ENCODE measurements at regions not wholly inside any gene's neighbourhood (a gene's known extent, or its start where the extent isn't known, plus 50 kb on each side); places are given as distances from the start of the nearest gene placed in this dataset.

DNA sequence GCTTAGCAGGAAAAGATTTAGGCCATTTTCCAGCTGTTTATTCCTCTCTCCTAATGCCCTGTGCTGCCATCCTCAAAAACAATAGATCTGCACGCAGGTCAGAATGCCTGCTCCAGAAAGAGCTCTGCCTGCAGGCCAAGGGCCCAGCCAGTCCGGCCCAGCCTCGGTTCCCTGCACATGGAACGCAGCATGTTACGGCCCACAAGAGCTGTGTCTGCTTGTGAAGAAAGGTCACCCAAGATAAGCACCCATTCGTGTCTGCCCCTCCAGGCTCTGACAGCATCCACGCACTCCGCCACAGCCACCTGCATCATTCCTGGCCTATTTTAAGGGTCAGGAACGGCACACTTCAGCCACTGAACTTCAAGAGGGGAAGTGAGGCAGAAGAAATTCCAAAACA lies 152.2 kb downstream of the SPATA19 start:
- no peak for DNase-seq

DNA sequence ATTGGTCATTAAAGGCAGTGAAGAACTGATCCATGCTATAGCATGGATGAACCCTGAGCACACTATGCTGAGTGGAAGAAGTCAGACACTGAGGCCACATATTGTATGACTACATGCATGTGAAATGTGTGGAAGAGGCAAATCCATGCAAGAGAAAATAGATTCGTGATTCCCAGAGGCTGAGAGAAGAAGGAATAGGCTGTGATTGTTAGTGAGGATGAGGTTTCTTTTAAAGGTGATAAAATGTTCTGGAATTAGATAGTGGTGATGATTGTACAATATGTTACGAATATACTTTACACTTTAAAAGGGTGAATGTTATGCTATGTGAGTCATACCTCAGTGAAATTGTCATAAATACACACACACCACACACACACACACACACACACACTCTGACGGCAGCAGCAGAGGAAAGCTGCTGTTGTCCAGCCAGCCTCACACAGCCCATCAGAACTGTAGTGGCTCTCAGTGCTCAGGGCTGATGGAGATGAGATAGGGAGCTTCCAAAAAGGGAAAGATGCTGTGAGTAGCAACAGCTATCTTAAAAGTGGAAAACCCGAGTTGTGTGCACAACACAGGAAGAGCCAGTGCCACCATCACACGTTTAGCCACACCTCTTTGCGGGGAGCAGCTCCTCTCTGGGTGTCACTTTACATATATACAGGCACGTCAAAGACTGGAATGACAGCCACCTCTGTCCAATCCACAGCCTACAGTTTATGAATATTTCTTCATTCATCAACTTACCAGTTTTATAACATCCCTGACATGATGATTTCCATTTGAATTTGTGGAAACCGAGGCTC lies 153.0 kb downstream of the SPATA19 start:
- DNase-seq, result no peak

DNA sequence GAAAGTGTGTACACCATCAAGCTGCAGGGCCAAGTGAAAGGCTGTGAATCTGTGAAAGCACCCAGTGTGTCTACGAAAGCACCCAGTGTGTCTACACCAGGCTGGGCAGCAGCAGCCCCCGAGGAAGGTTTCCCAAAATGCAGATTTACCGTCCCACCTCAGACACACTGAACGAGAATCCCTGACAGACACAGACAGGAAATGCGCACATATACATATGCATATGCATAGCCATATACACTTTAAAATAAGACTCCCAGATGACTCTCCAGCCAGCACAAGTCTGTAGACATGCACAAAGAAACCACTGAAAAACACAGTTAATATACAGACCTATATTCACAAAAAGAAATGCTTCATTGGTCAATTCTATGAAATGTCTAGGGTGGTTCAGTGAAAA lies 155.5 kb upstream of the OPCML start:
- DNase-seq, result no peak

DNA sequence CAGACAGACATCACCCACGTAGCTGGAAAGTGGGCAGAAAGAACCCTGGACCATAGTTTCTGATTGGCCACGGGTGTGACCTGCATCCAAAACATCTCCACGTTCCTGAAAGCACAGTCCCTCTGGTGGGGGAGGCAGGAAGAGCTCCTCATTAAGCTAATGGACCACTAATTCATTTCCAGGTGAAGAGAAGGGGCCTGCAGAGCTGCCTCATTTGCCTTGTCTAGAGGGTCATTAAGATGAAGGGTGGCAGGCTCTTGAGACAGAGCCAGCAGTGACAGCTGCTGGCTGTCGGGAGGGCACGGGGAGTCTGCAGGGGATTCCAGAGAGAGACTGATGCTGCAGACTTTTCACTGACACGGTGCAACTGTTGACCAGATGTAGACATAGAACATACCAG lies 149.6 kb upstream of the OPCML start:
- peak; percentile 90 for DNase-seq

DNA sequence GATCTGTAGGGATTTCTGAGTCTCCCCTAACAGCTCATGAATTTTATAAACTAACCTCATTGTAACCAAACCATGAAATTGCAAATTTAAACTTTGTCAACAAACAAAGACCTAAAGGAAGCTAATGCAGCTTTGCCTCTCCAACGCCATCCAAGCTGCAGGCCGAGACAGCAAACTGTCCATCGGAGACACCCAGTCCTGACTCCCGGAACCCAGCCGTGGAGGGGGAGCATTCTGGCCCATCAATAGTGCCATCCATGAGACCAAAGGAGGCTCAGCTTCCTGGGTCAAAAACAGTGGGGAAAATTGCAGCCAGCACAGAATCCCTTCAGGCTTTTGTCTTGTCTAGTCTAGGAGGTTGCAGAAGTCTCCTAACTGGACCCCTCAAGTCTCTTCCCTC lies 147.6 kb upstream of the OPCML start:
- DNase-seq, result no peak

DNA sequence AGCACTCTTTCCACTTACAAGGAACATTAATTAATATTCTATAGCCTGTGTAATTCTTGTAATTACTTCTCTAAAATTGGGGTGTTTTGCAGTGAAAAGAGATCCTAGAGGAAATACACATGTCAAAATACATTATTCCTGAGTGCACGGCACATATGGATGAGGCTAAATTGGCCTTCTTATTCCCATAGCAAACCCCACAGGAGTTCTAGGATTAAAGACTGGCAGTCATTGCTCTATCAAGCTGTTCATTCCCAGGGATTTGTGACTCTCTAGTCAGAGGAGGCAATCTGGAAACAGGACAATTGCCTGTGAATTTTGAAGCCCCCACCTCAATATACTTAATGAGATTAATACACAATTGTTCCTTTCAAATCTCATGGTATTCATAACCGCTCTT lies 145.9 kb upstream of the OPCML start:
- no peak for DNase-seq

DNA sequence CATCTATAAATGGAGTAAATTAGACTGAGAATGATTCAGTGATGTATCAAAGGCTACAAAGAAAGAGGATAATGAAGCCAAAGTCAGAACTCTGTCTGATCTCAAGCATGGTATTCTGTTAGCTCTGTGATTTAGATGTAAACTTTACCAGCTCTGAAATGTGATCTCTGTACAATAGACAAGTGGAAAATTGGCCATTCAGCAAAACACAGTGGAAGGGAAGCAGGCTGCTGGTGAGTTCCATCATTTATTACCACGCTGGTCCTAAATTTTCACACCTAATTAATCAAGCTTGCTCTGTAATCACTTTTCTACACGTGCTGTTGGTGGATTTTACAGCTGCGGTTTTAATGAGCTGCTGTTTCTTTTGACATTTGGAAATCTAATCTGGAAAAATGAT lies 145.1 kb upstream of the OPCML start:
- DNase-seq, result peak; percentile 46

DNA sequence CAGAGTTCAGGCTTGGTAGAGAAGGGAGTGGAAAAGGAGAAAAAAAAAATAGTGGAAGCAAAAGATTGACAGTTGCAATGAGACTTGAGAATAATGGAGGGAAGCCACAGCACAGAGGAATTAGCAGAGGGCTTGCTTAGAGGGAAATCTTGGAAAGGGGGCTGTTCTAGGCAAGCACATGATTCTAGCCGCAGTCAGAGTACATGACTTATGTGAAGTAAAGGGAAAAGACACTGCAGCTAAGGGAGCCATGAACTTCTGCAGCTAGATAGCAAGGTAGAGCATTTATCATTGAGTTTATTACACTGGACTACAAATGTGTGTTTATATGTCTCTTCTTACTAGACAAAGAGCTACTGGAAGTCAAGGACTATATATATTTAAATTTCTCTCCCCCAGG lies 144.0 kb upstream of the OPCML start:
- DNase-seq, result no peak

DNA sequence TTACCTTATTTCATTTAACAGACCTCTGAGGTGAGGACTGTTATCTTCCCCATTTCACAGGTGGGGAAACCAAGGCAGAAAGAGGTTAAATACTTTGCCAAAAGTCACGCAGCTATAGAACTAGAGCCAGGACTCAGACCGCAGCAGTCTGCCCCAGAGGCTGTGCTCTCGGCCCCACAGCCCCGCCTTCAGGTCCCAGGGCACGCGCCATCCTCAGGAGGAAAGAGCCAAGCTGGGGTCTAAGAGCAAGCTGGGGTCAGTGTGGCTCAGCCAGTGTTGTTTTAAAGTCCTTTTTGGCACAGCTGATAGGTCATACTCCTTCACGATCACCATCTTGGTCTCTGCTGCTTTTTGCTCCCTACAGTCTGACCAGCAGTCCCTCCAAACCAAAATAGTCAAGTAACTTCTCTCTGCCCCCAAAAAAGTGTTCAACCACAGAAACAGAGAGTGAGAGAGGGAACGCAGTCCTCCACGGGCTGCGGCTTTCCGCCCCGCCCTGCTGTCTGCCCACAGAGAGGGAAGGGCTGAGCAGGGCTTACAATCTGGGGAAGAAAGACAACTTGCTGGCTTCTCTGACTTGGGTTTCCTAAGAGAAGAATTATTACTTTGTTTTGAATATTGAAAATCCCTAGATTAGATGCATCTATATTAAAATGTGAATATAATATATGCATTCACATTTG lies 137.2 kb upstream of the OPCML start:
- DNase-seq, result peak; percentile 31

DNA sequence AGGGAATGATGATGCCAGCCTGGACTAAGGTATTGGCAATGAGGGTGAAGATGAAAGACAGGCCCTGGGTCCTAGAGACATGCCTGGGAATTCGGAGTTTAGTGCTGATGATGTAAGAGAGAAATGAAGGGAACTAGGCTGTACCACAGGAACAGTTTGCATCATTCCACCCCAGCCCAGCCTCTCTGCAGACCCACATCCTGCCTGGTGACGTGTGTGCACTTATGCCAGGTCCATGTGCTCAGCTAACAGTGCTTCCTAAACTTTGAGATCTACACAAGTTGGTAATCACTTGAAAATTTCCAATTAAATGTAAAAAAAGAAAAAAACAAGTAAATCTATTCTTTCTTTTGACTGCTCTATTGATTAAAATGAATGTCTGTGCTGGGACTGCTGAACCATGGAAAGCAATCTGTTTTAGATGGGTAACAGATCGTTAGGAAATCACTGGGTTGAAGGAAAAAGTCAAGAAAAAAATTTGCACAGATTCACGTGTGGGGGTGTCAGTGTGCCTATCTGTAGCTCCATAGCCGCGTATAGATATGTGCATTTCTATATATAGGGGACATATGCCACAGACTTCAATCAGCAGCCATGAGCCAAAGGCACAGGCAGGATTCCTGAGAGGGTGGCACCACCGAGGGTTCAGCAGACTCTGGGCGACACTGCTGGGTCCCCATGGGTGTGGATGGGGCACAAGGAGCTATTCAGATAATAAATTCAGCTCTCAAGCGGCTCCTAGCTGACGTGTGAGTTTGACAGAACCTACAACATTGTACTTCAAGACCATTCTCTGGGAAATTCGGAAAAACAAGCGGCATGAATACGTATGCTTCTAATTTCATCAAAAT lies 131.1 kb upstream of the OPCML start:
- DNase-seq, result no peak

DNA sequence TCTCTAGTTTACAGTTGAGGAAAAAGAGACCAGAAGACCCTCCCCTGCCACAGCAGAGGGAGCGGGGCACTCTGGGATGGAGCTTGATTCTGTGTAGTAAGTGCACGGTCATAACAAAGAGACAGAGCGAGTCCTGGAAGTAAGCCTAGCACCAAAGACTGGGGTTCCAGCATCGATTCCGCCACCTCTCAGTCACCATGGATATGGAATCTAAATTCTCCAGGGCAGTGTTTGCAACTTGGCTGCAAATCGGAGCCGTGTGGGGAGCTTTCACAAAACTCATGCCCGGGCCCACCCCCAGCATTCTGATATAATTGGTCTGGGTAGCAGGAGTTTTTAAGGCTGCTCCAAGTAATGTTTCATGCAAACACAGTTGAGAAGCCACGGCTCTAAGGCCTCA lies 129.5 kb upstream of the OPCML start:
- no peak for DNase-seq

DNA sequence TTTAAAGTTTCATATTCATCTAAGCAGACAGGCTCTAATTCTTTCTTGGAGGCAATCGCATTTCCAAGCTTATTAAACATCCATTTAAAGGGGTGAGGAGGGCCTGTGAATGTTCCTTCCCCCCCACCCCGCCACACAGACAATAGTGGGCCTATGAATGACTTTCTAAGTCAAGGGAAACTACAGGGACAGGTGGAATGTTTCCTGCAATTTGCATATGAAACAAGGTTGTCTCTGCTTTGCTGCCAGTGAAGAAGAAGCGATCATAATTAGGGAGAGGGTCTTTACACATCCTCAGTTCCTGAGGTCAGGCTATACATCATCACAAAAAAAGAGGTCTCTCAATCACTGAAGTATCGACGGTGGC lies 127.9 kb upstream of the OPCML start:
- DNase-seq, result peak; percentile 56

DNA sequence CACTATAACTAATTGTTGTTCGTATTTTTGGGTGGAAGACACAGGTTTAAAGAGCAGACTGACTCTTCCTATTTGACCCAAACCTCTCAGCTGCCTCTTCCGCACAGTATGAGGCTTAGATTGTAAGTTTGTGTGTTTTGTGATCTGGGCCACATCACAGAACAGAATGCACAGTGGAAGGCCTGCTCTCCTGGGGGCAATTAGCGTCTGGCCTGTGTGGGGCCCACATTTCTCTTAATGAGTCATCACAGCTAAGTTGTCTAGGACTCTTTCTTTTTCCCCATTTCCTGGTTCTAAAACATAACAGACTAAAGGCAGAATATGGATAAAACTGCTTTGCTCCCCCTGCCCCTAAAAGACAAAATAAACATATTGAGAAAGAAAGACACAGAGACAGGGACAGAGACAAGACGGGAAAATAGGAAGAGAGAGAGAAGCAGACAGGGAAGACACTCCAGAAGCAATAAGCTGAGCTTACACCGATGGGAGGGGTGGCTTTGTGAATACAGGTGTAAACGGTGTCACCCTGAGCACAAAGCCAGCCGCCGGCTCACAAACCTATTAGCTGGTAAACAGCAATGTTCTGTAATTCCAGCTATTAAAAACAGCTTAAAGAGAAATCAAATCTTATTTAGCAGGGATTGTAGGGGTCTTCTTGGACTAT lies 127.4 kb upstream of the OPCML start:
- DNase-seq, result peak; percentile 92

DNA sequence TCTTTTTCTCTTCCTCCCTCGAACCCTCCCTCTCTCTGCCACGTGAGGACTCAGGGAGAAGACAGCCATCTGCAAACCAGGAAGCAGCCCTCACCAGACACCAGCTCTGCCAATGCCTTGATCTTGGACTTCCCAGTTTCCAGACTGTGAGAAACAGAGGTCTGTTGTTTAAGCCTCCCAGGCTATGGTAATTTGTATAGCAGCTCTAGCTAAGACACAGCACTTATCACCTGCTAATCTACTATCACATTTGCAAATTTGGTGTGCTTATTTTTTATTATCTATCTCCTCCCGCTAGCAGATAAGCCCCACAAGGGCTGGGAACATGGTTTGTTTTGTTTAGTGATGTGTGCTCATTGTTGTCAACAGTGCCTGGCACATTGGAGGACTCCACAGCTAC lies 124.8 kb upstream of the OPCML start:
- DNase-seq, result no peak

DNA sequence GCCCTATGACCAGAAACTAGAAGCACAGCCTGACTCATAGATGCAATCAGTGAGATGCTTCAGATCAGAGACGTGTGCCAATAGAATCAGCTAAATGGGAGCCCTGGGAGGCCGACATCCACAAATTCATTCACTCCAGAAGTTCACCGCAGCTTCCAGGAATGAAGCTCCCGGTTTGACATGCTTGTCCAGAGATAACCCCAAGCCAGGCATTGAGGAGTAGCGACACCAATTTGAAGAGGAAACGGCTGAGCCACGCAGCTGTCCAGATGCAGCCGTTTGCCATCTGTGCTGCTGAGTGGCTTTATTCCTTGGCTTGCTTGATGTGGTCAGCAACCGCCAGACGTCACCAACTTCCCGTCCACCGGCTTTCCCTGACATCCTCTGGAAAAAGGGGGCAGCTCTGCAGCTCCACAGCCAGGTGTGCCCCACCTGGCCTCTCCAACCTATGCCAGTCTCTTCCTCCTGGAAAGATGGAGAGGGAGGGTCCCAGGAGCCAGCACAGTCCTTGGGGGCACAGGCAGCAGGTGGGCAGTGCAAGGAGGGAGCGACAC lies 123.9 kb upstream of the OPCML start:
- peak; percentile 20 for DNase-seq

DNA sequence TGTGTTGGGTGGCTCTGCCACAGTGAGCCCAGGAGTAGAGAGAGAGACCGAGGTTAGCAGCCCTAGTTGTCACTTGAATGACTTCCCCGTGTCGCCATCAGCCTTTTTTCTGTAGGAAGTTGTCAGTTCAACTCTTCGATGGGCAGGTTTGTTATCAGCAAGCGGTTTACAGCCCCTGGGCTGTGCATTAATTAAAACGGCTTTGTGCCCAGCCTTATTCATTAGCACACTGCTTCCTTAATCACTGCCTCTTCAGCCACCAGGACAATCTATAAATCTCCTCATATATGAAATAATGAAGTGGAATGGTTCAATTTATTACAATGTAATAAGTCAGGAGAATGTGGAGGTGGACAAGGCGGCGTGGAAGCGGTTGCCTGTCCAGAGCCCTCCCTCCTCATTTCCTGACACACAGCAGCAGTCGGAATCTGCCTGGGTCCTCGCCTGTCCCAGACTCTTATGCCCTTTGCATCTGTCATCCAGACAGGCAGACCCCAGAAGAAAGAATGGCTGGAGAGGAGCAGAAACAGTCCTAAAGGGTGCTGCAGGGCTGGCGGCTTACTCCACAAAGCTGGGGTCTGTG lies 122.4 kb upstream of the OPCML start:
- no peak for DNase-seq

DNA sequence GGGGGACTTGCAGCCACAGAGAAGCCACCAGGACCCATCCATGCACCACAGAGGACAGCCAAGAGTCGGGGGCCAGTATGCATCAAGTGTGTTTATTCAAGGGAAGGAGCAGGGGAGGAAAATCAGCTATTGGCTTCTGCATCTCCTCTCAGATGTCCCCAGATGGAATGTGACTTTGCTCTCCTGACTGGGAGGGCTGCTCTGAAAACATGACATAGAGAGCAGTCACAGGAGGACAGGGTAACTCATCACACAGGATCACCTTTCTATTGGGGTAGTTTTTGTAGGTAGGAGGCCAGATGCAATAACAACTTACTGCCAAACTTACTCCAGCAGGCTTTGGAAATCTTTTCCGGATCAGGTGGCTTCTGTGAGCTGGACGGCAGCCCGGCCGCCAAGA lies 121.0 kb upstream of the OPCML start:
- no peak for DNase-seq

DNA sequence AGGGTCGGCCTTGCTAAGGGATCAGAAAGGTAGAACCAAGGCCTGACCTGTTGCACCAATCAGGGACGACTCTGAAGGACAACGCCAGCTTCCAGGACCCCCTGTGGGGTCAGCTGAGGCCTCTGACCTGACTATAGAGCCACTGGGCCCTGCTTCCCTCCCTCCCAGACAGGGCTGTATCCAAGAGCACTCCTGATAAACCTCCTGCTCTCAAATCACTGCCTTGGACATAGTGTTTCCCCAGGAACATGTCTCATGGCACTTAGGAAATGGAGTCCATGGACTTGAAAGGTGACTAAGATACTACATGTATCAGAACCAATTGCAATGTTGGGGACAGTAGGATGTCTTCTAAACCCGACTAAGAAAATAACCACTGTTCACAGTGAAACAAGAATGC lies 117.8 kb upstream of the OPCML start:
- no peak for DNase-seq

DNA sequence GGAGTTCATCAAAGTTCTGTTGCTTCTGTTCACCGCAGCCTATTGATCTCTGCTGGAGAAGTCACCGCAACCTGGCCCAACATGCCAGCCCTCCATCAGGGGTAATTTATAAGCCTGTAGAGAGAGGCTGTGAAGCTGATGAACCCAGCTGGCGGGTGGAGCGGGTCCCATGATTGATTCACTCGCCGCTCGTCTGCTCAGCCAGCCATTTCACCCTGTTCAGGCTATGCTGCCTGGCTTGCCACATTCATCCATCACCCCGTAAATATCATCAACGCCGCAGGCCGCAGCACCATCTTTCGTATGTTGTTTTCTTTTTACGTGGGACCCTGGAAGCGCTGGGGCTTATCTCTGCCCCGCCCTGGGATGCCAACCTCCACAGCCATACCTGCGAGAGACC lies 116.7 kb upstream of the OPCML start:
- DNase-seq, result no peak

DNA sequence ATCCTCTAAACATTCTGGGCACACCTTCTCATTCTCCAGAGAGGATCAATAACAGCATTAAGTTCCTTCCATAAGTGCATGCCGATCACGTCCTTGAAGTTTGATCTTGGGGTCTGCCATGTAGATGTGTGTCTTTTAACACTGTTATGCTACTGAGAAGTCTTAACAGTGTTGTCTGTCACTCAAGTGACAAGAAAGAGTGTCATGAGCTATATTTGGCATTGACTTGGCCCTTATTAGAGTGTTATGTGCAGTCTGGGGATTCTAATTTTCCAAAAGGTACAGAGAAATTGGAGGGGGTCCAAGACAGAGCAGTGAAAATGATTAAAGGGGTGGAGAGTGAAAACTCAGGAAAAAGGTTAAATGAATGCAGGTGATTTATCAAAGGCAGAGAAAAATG lies 107.1 kb upstream of the OPCML start:
- peak; percentile 19 for DNase-seq

DNA sequence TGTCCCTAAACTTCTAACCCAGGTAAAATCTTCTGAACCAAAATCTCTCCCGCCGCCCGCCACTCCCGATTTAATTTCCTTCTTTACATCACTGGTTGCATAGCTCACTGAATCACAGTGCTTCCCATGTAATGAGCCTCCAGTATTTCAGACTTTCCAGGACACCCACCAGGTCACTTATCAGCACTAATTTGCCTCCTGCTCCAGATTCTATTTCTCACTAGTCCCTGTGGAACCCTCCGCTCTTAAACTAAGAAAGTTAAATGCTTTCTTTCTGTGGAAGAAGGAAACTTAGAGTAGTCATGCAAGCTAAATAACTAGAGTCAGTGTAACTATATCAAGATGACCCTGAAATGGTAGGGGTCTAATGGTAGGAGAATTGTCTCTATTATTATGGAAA lies 106.6 kb upstream of the OPCML start:
- DNase-seq, result no peak

DNA sequence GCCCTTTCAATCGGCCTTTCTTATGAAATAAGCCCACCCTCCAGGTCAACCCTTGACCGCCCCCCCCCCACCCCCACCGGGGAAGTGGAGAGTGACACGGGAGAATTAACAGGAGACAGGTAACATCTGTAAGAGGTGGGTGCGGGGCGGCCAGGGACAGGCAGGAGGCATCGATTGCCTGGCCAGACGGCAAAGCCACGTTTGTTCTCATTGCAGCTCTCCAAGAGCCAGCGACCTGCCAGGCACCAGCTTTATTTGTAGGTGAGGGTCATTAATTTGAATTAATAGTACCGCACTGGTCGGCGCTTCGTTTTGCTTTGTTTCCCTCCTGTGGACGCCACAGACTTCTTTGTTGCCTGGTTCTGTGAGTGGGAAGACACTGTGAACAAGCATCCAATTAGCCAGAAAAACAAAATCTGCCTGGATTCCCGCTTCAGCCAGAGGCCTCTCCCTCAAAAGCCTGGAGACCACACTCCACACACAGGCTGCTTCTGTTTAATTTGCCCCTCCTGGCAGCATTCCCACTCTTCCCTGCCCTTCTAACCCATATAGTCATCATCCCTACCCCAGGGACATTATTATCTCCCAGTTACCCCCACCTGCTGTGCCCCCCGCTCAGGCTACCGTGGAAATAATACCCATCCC lies 104.5 kb upstream of the OPCML start:
- DNase-seq, result peak; percentile 93
